ENCODE measurements at regions not wholly inside any gene's neighbourhood (a gene's known extent, or its start where the extent isn't known, plus 50 kb on each side); places are given as distances from the start of the nearest gene placed in this dataset.

GRCh38 chr17:65385071-65385470 lies 176.4 kb downstream of the AXIN2 start:
- H3K27ac ChIP-seq (ENCODE audit: low read depth, low read length) = no peak overlapping the region

GRCh38 chr17:65381152-65381551 lies 180.3 kb downstream of the AXIN2 start:
- Histone ChIP-seq H3K27me3 (ENCODE audit: control insufficient read depth in 3 of 3, insufficient read depth in 3 of 3, low read length in 3 of 3) (no peaks in the 10 kb centered on the region), H3K4me3 (ENCODE audit: low read length in 3 of 3) (no peak overlapping the region), H3K4me1 (ENCODE audit: control insufficient read depth in 3 of 3, insufficient read depth in 3 of 3, low read length in 3 of 3) (no peaks in the 10 kb centered on the region), H3K9ac (ENCODE audit: low read depth in 1 of 3, low read length in 3 of 3) (no peak overlapping the region), H3K9me3 (ENCODE audit: control insufficient read depth in 3 of 3, low read length in 3 of 3) (no peaks in the 10 kb centered on the region), H3K27ac (ENCODE audit: low read depth, low read length) (no peak overlapping the region), H3K36me3 (ENCODE audit: control insufficient read depth in 3 of 3, insufficient read depth in 3 of 3, low read length in 3 of 3) (no peaks in the 10 kb centered on the region)

More at GRCh38 chr17:65385071-65385470, 176.4 kb downstream of the AXIN2 start:
- Histone ChIP-seq H3K9me3 (ENCODE audit: control insufficient read depth in 3 of 3, low read length in 3 of 3) (no peaks in the 10 kb centered on the region), H3K27me3 (ENCODE audit: control insufficient read depth in 3 of 3, insufficient read depth in 3 of 3, low read length in 3 of 3) (no peaks in the 10 kb centered on the region), H3K4me1 (ENCODE audit: control insufficient read depth in 3 of 3, insufficient read depth in 3 of 3, low read length in 3 of 3) (peaks cover 0 to 5% (median 0%) of the 10 kb centered on the region in 3 donors), H3K9ac (ENCODE audit: low read depth in 1 of 3, low read length in 3 of 3) (no peak overlapping the region), H3K4me3 (ENCODE audit: low read length in 3 of 3) (no peak overlapping the region), H3K36me3 (ENCODE audit: control insufficient read depth in 3 of 3, insufficient read depth in 3 of 3, low read length in 3 of 3) (no peaks in the 10 kb centered on the region)

DNA sequence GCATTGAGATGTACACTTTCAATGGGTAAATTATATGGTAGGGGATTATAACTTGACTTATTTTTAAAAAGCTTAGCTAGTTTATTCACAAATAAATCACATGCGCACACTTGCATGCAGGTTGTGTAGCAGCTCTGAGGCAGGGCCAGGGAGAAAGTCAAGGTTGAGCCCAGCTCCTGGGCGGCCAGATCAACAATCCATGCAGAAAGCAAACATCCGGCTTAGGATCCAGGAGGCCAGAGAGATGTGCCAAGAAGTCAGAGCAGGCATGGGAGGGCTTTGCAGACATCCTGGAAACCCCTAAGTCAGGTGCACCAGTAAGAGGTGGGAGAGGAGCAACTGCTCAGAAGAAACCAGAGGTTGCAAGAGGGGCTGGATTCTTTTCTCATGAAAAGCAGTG lies 186.5 kb downstream of the AXIN2 start:
- Histone ChIP-seq H3K4me3 (ENCODE audit: low read length in 3 of 3) (no peak overlapping the region), H3K27ac (ENCODE audit: low read depth, low read length) (no peak overlapping the region), H3K36me3 (ENCODE audit: control insufficient read depth in 3 of 3, insufficient read depth in 3 of 3, low read length in 3 of 3) (no peaks in the 10 kb centered on the region), H3K9ac (ENCODE audit: low read depth in 1 of 3, low read length in 3 of 3) (no peak overlapping the region), H3K9me3 (ENCODE audit: control insufficient read depth in 3 of 3, low read length in 3 of 3) (no peaks in the 10 kb centered on the region), H3K27me3 (ENCODE audit: control insufficient read depth in 3 of 3, insufficient read depth in 3 of 3, low read length in 3 of 3) (no peaks in the 10 kb centered on the region), H3K4me1 (ENCODE audit: control insufficient read depth in 3 of 3, insufficient read depth in 3 of 3, low read length in 3 of 3) (peaks cover 0 to 7% (median 0%) of the 10 kb centered on the region in 3 donors)

DNA sequence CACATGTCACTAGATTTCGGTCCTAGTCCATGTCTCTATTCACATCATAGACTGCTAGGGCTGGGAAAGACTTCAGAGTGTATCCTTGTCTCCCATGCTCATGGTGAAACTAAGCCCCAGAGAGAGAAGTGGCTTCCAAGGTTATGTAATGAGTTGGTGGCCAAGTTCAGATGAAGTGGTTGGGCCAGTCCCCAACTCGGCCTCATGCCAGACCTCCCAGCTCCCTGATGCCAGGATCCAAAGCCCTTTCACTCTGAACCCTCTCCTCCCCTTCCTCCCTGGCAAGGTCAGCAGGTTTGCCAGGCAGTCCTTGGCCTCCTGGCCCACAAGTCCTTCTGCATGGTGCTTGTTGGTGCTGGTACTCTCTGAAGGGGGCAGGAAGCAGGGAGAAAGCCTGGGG lies 189.7 kb downstream of the AXIN2 start:
- Histone ChIP-seq H3K27me3 (ENCODE audit: control insufficient read depth in 3 of 3, insufficient read depth in 3 of 3, low read length in 3 of 3) (no peaks in the 10 kb centered on the region), H3K9ac (ENCODE audit: low read depth in 1 of 3, low read length in 3 of 3) (no peak overlapping the region), H3K36me3 (ENCODE audit: control insufficient read depth in 3 of 3, insufficient read depth in 3 of 3, low read length in 3 of 3) (no peaks in the 10 kb centered on the region), H3K4me3 (ENCODE audit: low read length in 3 of 3) (no peak overlapping the region), H3K4me1 (ENCODE audit: control insufficient read depth in 3 of 3, insufficient read depth in 3 of 3, low read length in 3 of 3) (peaks cover 0 to 7% (median 0%) of the 10 kb centered on the region in 3 donors), H3K9me3 (ENCODE audit: control insufficient read depth in 3 of 3, low read length in 3 of 3) (no peaks in the 10 kb centered on the region), H3K27ac (ENCODE audit: low read depth, low read length) (no peak overlapping the region)

DNA sequence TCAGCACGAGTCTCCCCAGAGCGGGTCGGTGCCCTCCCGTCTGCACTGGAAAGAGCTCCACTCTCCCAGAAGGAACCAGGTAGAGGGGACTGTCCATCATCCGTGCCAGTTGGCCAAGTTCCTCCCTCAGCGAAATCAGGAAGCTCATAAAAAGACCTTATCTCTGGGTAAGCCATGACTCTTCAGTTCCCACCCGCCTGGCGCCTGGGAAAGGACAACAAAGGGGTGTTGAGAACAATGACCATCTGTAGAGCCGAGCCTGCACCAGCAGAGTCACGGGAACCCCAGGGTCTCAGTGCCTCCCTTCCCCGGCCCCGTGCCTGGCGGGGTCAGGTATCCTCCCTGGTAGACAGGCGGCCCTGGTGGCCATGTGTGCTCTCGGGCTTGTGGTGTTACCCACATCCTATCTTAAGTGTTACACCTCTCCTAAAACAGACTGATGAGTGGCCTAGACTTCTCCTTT lies 190.7 kb downstream of the AXIN2 start:
- no peak overlapping the region for H3K9ac ChIP-seq (ENCODE audit: low read depth in 1 of 3, low read length in 3 of 3)
- no peak overlapping the region for H3K4me3 ChIP-seq (ENCODE audit: low read length in 3 of 3)
- peaks cover 0 to 7% (median 0%) of the 10 kb centered on the region in 3 donors for H3K4me1 ChIP-seq (ENCODE audit: control insufficient read depth in 3 of 3, insufficient read depth in 3 of 3, low read length in 3 of 3)
- no peaks in the 10 kb centered on the region for H3K9me3 ChIP-seq (ENCODE audit: control insufficient read depth in 3 of 3, low read length in 3 of 3)
- H3K27ac ChIP-seq (ENCODE audit: low read depth, low read length) = no peak overlapping the region
- no peaks in the 10 kb centered on the region for H3K36me3 ChIP-seq (ENCODE audit: control insufficient read depth in 3 of 3, insufficient read depth in 3 of 3, low read length in 3 of 3)
- H3K27me3 ChIP-seq (ENCODE audit: control insufficient read depth in 3 of 3, insufficient read depth in 3 of 3, low read length in 3 of 3) = peaks cover 0 to 3% (median 0%) of the 10 kb centered on the region in 3 donors

GRCh38 chr17:65368341-65368740 lies 193.1 kb downstream of the AXIN2 start:
- Histone ChIP-seq H3K27ac (ENCODE audit: low read depth, low read length) (no peak overlapping the region), H3K4me3 (ENCODE audit: low read length in 3 of 3) (no peak overlapping the region), H3K9me3 (ENCODE audit: control insufficient read depth in 3 of 3, low read length in 3 of 3) (no peaks in the 10 kb centered on the region), H3K9ac (ENCODE audit: low read depth in 1 of 3, low read length in 3 of 3) (no peak overlapping the region), H3K36me3 (ENCODE audit: control insufficient read depth in 3 of 3, insufficient read depth in 3 of 3, low read length in 3 of 3) (no peaks in the 10 kb centered on the region), H3K4me1 (ENCODE audit: control insufficient read depth in 3 of 3, insufficient read depth in 3 of 3, low read length in 3 of 3) (peaks cover 0 to 7% (median 0%) of the 10 kb centered on the region in 3 donors), H3K27me3 (ENCODE audit: control insufficient read depth in 3 of 3, insufficient read depth in 3 of 3, low read length in 3 of 3) (peaks cover 0 to 3% (median 0%) of the 10 kb centered on the region in 3 donors)

- Histone ChIP-seq H3K9ac (ENCODE audit: low read depth in 1 of 3, low read length in 3 of 3) (no peak overlapping the region), H3K4me3 (ENCODE audit: low read length in 3 of 3) (no peak overlapping the region), H3K4me1 (ENCODE audit: control insufficient read depth in 3 of 3, insufficient read depth in 3 of 3, low read length in 3 of 3) (peaks cover under 1 to 6% (median 4%) of the 10 kb centered on the region in 3 donors), H3K27me3 (ENCODE audit: control insufficient read depth in 3 of 3, insufficient read depth in 3 of 3, low read length in 3 of 3) (peaks cover 0 to 3% (median 0%) of the 10 kb centered on the region in 3 donors), H3K36me3 (ENCODE audit: control insufficient read depth in 3 of 3, insufficient read depth in 3 of 3, low read length in 3 of 3) (no peaks in the 10 kb centered on the region), H3K27ac (ENCODE audit: low read depth, low read length) (no peak overlapping the region), H3K9me3 (ENCODE audit: control insufficient read depth in 3 of 3, low read length in 3 of 3) (no peaks in the 10 kb centered on the region)
These were observed 195.2 kb downstream of the AXIN2 start for GRCh38 chr17:65366102-65366844.

DNA sequence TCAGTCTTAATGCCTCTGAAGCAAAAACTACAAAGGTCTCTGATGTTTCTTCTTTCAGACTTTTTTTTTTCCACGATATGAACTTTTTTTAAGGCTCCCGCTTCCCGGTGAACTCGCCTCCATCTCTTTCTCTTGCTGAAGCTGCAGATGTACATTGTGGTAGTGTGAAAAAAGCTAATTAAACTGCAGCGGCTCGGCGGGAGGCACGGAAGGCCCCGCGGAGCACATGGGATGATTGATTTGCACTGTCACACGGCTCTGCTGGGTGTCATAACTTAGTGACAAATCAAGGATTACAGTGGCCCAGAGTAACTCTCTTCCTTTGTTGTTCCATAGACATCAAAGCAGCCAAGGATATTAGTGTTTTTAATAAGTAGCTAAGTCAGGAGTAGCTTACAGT lies 196.3 kb downstream of the AXIN2 start:
- Histone ChIP-seq H3K36me3 (ENCODE audit: control insufficient read depth in 3 of 3, insufficient read depth in 3 of 3, low read length in 3 of 3) (no peaks in the 10 kb centered on the region), H3K9me3 (ENCODE audit: control insufficient read depth in 3 of 3, low read length in 3 of 3) (no peaks in the 10 kb centered on the region), H3K27me3 (ENCODE audit: control insufficient read depth in 3 of 3, insufficient read depth in 3 of 3, low read length in 3 of 3) (peaks cover 0 to 3% (median 0%) of the 10 kb centered on the region in 3 donors), H3K4me3 (ENCODE audit: low read length in 3 of 3) (no peak overlapping the region), H3K4me1 (ENCODE audit: control insufficient read depth in 3 of 3, insufficient read depth in 3 of 3, low read length in 3 of 3) (peaks cover 0 to 6% (median 4%) of the 10 kb centered on the region in 3 donors), H3K9ac (ENCODE audit: low read depth in 1 of 3, low read length in 3 of 3) (no peak overlapping the region), H3K27ac (ENCODE audit: low read depth, low read length) (no peak overlapping the region)

GRCh38 chr17:65364438-65364837 lies 197.0 kb downstream of the AXIN2 start:
- peaks cover 0 to 3% (median 0%) of the 10 kb centered on the region in 3 donors for H3K27me3 ChIP-seq (ENCODE audit: control insufficient read depth in 3 of 3, insufficient read depth in 3 of 3, low read length in 3 of 3)
- H3K4me1 ChIP-seq (ENCODE audit: control insufficient read depth in 3 of 3, insufficient read depth in 3 of 3, low read length in 3 of 3) = peaks cover 0 to 6% (median 4%) of the 10 kb centered on the region in 3 donors
- H3K9me3 ChIP-seq (ENCODE audit: control insufficient read depth in 3 of 3, low read length in 3 of 3) = no peaks in the 10 kb centered on the region
- H3K27ac ChIP-seq (ENCODE audit: low read depth, low read length) = no peak overlapping the region
- H3K4me3 ChIP-seq (ENCODE audit: low read length in 3 of 3) = no peak overlapping the region
- H3K9ac ChIP-seq (ENCODE audit: low read depth in 1 of 3, low read length in 3 of 3) = no peak overlapping the region
- no peaks in the 10 kb centered on the region for H3K36me3 ChIP-seq (ENCODE audit: control insufficient read depth in 3 of 3, insufficient read depth in 3 of 3, low read length in 3 of 3)

DNA sequence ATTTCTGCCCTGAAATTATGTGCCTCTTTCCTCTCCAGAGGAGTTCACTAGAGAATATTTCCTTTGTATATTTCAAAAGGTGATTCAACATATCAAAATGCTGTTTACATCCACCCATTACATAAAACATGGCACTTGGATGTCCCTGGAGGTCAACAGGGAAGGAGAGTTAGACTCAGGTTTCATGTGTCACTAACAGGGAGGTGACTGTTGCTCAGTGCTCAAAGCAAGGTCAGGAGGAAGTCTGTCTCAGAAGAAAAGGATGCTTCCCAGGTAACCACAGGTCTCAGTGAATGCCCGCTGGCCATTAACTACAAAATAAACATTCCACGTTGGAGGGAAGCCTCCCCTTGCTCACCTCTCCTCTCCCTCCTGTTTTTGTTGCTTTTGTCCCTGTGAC lies 198.6 kb downstream of the AXIN2 start:
- Histone ChIP-seq H3K4me3 (ENCODE audit: low read length in 3 of 3) (no peak overlapping the region), H3K4me1 (ENCODE audit: control insufficient read depth in 3 of 3, insufficient read depth in 3 of 3, low read length in 3 of 3) (peaks cover 0 to 6% (median 4%) of the 10 kb centered on the region in 3 donors), H3K9ac (ENCODE audit: low read depth in 1 of 3, low read length in 3 of 3) (no peak overlapping the region), H3K27ac (ENCODE audit: low read depth, low read length) (no peak overlapping the region), H3K27me3 (ENCODE audit: control insufficient read depth in 3 of 3, insufficient read depth in 3 of 3, low read length in 3 of 3) (peaks cover 0 to 3% (median 0%) of the 10 kb centered on the region in 3 donors), H3K9me3 (ENCODE audit: control insufficient read depth in 3 of 3, low read length in 3 of 3) (no peaks in the 10 kb centered on the region), H3K36me3 (ENCODE audit: control insufficient read depth in 3 of 3, insufficient read depth in 3 of 3, low read length in 3 of 3) (no peaks in the 10 kb centered on the region)
